ENCODE measurements at regions not wholly inside any gene's neighbourhood (a gene's known extent, or its start where the extent isn't known, plus 50 kb on each side); places are given as distances from the start of the nearest gene placed in this dataset.

DNA sequence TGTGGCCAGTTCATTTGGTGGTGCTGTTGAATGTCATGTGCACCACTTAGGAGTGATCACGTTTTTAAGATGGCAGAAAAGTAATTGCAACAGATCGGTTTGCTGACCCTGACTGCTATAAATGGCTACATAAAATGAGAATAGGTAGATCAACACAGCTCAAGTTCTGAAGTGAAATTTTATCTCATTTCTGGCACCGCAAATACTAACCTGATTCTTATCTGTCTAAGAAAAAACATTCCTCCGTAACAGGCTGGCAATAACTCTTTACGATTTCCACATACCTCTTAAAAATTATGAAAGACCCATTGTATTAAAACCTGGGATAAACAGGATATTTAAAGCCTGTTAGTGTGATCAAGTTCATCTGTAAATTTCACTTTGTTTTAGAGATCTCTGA lies 387.5 kb downstream of the PDGFC start:
- Histone ChIP-seq H3K27ac (no peak overlapping the region), H3K9me3 (no peaks in the 10 kb centered on the region), H3K27me3 (replicated peaks in 1 of 7) (no peaks in the 10 kb centered on the region), H3K4me1 (no peaks in the 10 kb centered on the region), H3K4me3 (no peak overlapping the region), H3K36me3 (no peaks in the 10 kb centered on the region)
- no peak for DNase-seq
- intact Hi-C loops (cut with DNase I; ENCODE audit: low total_unique reads) = no loop called here
- 81 to 89% (median 89%) methylated on average over 5 of the region's 5 CpGs for WGBS, 5 donors
- TF ChIP-seq POLR2AphosphoS5 (IDR thresholded peaks at IDR 0.05) (no peak), POLR2A (IDR thresholded peaks at IDR 0.05) (no peak)
- TF ChIP-seq, protein P1, sequence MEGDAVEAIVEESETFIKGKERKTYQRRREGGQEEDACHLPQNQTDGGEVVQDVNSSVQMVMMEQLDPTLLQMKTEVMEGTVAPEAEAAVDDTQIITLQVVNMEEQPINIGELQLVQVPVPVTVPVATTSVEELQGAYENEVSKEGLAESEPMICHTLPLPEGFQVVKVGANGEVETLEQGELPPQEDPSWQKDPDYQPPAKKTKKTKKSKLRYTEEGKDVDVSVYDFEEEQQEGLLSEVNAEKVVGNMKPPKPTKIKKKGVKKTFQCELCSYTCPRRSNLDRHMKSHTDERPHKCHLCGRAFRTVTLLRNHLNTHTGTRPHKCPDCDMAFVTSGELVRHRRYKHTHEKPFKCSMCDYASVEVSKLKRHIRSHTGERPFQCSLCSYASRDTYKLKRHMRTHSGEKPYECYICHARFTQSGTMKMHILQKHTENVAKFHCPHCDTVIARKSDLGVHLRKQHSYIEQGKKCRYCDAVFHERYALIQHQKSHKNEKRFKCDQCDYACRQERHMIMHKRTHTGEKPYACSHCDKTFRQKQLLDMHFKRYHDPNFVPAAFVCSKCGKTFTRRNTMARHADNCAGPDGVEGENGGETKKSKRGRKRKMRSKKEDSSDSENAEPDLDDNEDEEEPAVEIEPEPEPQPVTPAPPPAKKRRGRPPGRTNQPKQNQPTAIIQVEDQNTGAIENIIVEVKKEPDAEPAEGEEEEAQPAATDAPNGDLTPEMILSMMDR (IDR thresholded peaks at IDR 0.05 in 8 of 11, conservative IDR thresholded peaks at IDR 0.05 in 3 of 11) = no peak

DNA sequence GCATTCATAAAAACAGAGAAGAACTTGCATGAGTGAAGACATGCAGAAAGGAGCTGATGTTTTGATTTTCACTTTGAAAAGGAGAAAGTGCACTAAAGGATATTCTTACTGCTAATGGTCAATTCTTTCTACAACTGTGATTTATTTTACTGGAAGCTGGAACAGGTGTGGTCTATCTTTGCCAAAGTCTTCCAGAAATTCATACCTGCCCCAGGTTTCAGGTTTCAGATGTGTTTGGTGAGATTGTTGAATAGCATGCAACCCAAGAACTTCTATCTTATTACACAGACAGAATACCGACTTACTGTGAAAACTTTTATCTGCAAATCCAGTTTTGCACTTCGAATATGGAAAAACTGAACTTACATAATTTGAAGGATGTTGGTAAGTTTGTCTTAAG lies 388.3 kb downstream of the PDGFC start:
- no peak overlapping the region for H3K27ac ChIP-seq
- intact Hi-C loops (cut with DNase I; ENCODE audit: low total_unique reads) = no loop called here
- no peaks in the 10 kb centered on the region for H3K4me1 ChIP-seq
- DNase-seq = no peak
- TF ChIP-seq POLR2AphosphoS5 (IDR thresholded peaks at IDR 0.05) = no peak
- 84 to 89% (median 88%) methylated on average over 2 of the region's 2 CpGs for WGBS, 5 donors
- no peaks in the 10 kb centered on the region for H3K36me3 ChIP-seq
- no peak overlapping the region for H3K4me3 ChIP-seq
- H3K9me3 ChIP-seq = no peaks in the 10 kb centered on the region
- H3K27me3 ChIP-seq (replicated peaks in 1 of 7) = no peaks in the 10 kb centered on the region

DNA sequence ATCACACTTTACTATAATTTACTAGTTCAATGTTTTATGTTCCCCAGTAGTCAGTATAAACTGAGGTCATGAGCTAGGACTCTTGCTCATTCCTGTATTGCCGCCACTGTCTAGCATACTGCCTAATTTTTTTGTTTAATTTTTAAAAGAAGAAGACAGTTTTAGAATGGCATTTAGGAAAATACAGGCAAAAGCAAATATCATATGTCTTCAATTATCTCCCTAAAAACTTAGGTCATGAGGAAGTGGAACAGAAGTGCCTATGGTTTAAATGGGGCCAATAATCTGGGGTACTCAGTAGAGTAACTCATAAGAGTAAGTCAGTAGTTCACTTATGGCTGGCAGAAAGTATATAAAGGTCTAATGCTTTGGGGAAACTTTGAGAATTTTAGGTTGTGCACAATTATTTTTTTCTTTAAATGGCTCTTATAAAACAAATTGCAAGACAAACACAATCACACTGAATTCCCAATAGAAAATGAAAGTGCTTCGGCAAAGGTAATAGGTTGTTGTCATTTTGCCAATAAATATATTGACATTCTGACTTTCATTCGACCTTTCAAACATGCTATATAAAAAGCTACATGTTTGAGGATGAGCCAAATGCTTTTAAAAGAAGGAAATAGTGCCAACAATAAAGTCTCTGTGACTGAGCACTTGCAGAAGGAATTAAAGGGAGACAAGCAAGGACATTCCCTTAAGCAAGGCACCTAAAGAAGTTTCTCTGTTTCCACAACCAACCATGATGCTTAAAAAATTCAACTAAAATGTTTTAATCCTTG lies 390.1 kb downstream of the PDGFC start:
- Histone ChIP-seq H3K36me3 (no peaks in the 10 kb centered on the region), H3K27ac (no peak overlapping the region), H3K4me1 (no peaks in the 10 kb centered on the region), H3K9me3 (no peaks in the 10 kb centered on the region), H3K4me3 (no peak overlapping the region), H3K27me3 (replicated peaks in 1 of 7) (no peaks in the 10 kb centered on the region)
- DNase-seq = no peak
- WGBS, 5 donors = 63 to 80% (median 76%) methylated on average over 3 of the region's 3 CpGs
- TF ChIP-seq POLR2AphosphoS5 (IDR thresholded peaks at IDR 0.05) = no peak
- TF ChIP-seq, protein P1 (IDR thresholded peaks at IDR 0.05 in 8 of 11, conservative IDR thresholded peaks at IDR 0.05 in 3 of 11) = no peak
- TF ChIP-seq POLR2A (IDR thresholded peaks at IDR 0.05) = no peak
- intact Hi-C loops (cut with DNase I; ENCODE audit: low total_unique reads) = no loop called here

DNA sequence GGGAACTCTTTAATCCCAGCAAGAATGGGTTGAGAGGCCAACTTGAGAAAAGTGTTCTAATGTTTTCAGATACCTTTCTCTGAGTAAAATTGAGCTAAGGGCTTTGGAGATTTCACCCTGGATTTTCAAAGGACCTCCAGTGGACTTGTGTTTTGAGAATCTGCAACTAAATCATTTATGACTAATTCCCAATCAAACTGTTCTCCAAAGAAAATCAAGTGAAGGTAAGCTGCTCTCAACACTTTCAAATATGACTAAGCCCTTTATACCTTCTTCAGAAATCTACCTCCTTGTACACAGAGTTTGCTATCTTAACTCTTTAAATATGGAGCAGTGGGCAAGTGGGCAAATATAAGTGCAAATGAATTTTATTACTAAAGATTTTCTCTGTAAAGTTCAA lies 392.9 kb downstream of the PDGFC start:
- no peak for DNase-seq
- Histone ChIP-seq H3K27ac (no peak overlapping the region), H3K27me3 (replicated peaks in 1 of 7) (no peaks in the 10 kb centered on the region), H3K4me1 (no peaks in the 10 kb centered on the region), H3K9me3 (no peaks in the 10 kb centered on the region), H3K36me3 (no peaks in the 10 kb centered on the region), H3K4me3 (no peak overlapping the region)
- no peak for TF ChIP-seq POLR2AphosphoS5 (IDR thresholded peaks at IDR 0.05)
- TF ChIP-seq POLR2A (IDR thresholded peaks at IDR 0.05) = no peak
- TF ChIP-seq, protein P1 (IDR thresholded peaks at IDR 0.05 in 8 of 11, conservative IDR thresholded peaks at IDR 0.05 in 3 of 11) = no peak
- intact Hi-C loops (cut with DNase I; ENCODE audit: low total_unique reads) = no loop called here

All from spleen (tissue), 11 donors.